SK-N-MC (cell line): ENCODE measurements at regions not wholly inside any gene's neighbourhood (a gene's known extent, or its start where the extent isn't known, plus 50 kb on each side); places are given as distances from the start of the nearest gene placed in this dataset.

Experiments used
- EZH2 ChIP-seq: fragments of 200-600 bp; sonication (generic); IDR thresholded peaks from one replicate; pipeline ENCODE4 v1.6.1; 2017; ENCODE audit warnings: antibody characterized with exemption
- POLR2AphosphoS5 ChIP-seq: IDR thresholded peaks from 2 replicates; pipeline ENCODE4 v1.6.1; 2012; ENCODE audit warnings: mild to moderate bottlenecking, low read depth, low read length, borderline replicate concordance

GRCh38 chr4:31748382-31748781 is 1028.2 kb downstream of the PCDH7 start:
- TF ChIP-seq EZH2 = no peak
- no peak for TF ChIP-seq POLR2AphosphoS5
